ENCODE measurements at regions not wholly inside any gene's neighbourhood (a gene's known extent, or its start where the extent isn't known, plus 50 kb on each side); places are given as distances from the start of the nearest gene placed in this dataset.

DNA sequence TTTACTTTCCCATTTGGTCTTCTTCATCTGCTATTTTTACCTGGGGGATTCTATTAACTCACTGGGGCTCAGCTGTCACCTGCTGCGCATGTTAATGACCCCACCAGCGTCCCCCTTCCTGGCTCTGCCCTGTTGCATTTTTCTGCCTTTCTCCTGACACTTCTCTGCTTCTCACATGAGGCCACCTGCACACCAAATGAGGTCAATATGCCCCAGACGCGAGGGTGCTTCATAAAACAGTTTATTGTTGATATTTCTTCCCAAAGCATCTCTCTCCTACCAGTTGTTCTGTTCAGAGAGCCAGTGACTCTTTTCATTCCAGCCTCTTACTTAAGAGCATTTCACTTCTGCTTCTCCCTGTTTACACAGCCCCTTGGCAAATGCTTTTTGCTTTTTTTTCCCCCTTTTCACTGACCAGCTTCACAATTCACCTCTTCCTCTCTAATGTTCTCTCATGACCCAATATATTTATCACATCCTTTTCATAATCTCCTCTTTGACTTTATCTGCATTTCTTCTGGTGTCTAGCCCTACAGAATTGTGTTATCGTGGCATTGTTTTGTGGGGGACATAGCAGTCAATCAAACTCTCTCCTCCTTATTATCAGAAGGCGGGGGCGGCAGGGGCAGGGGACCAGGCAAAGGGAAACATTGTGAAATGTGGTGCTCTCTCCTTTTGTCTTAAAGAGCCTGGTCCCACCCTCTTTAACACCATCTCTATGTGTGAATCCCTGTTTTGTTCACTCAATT lies 545.8 kb upstream of the CITED2 start:
- intact Hi-C loops (cut with micrococcal nuclease): loop anchor here (10.0 kb wide), 1 partner anchor 545 kb away; the partner anchor contains the start of gene CITED2
- Mint-ChIP-seq H3K27me3 (ENCODE audit: insufficient read depth) (peaks cover 6% of the 10 kb centered on the region), H3K4me1 (ENCODE audit: low read depth) (no peaks in the 10 kb centered on the region), H3K9me3 (no peaks in the 10 kb centered on the region), H3K27ac (no peak overlapping the region), H3K4me3 (no peak overlapping the region), H3K36me3 (ENCODE audit: low read depth) (no peaks in the 10 kb centered on the region)
- no peak for DNase-seq (ENCODE audit: low spot score)

DNA sequence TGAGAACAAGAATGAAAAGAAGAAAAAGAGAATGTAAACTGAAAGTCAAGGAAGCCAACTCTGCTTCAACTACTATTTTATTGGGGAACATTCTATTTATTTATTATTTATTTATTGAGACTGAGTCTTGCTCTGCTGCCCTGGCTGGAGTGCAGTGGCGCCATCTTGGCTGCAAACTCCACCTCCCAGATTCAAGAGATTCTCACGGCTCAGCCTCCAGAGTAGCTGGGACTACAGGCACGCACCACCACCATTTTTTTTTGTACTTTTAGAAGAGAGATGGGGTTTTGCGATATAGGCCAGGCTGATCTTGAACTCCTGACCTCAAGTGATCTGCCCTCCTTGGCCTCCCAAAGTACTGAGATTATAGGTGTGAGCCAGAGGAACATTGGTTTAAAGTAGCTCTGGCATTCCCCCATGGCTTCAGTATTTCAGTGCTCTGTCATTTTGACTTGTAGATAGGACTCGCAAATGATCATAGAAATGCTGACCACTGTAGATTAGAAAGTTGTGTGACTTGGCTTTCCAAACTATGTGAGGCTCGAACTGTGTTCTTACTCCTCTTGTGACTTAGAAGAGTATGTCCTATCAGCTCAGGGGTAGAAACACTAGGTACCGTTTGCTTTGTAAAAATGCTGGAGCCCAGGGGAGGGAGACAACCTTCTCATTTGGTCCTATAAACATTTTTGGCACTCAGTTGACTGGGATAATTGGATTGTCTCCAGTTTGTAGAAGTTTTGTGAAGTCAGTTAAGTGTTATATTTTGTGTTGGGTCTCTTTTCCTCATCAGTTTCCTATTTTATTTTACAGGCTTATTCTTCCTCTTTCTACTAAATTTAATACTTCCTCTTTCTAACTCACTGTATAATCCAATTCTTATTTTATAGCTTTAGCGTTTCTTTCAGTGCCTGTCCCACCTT lies 544.9 kb upstream of the CITED2 start:
- Mint-ChIP-seq H3K4me1 (ENCODE audit: low read depth) (no peaks in the 10 kb centered on the region), H3K27me3 (ENCODE audit: insufficient read depth) (peaks cover 4% of the 10 kb centered on the region), H3K27ac (no peak overlapping the region), H3K4me3 (no peak overlapping the region), H3K9me3 (no peaks in the 10 kb centered on the region), H3K36me3 (ENCODE audit: low read depth) (no peaks in the 10 kb centered on the region)
- intact Hi-C loops (cut with micrococcal nuclease): loop anchor here (10.0 kb wide), 1 partner anchor 545 kb away; the partner anchor contains the start of gene CITED2
- DNase-seq (ENCODE audit: low spot score): no peak

DNA sequence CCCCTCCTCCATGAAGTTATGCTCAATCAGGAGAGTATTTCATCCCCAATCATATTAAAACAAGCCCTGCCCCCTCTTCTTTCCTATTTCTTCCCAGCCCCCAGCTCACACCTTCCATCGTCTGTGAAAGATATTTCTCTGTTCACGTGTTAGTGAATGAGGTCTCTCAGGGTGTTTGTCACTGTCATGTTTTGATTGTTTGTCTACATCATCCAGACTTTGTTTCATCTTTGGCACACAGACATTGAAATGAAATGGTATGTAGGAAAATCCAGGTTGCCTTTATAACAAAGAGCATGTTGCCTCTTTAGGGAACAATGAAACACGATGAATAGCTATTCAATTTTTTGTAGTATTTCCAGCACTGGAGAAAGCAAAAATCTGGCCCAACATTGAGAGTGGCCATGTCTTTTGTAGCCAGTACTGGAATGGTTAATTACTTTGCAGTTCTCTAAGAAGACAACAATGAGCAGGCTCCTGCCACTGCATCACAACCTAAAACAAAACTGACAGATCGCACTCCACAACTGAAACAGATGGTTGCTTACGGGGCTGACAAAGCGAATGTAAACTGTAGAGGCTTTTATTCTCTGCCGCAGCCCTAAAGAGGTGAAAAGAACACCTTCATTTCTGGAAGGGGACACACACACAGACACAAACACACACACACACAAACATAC lies 543.6 kb upstream of the CITED2 start:
- intact Hi-C loops (cut with micrococcal nuclease): no loop called here
- Mint-ChIP-seq H3K4me1 (ENCODE audit: low read depth) (no peaks in the 10 kb centered on the region), H3K4me3 (no peak overlapping the region), H3K9me3 (no peaks in the 10 kb centered on the region), H3K36me3 (ENCODE audit: low read depth) (no peaks in the 10 kb centered on the region), H3K27me3 (ENCODE audit: insufficient read depth) (peaks cover 4% of the 10 kb centered on the region), H3K27ac (no peak overlapping the region)
- no peak for DNase-seq (ENCODE audit: low spot score)

DNA sequence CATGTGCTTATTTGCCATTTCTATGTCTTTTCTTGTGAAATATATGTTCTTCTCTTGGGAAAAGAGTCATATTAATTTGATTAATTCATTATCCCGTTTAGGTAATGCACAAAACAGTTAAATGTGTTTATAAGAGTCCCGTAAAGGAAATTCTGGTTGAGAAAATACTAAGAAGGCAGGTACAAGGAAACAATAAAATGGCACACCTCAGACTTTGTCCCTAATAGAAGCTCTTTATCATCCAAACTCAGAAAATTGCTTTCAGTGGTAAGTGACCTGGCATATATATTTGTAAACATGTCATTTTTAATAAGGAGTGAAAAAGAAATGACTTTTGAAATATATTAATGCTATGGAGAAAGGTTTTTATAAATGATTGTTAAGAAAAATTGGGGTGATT lies 540.5 kb upstream of the CITED2 start:
- Mint-ChIP-seq H3K4me3 (no peak overlapping the region), H3K9me3 (no peaks in the 10 kb centered on the region), H3K27ac (no peak overlapping the region), H3K27me3 (ENCODE audit: insufficient read depth) (no peaks in the 10 kb centered on the region), H3K36me3 (ENCODE audit: low read depth) (no peaks in the 10 kb centered on the region), H3K4me1 (ENCODE audit: low read depth) (no peaks in the 10 kb centered on the region)
- intact Hi-C loops (cut with micrococcal nuclease): no loop called here
- no peak for DNase-seq (ENCODE audit: low spot score)

DNA sequence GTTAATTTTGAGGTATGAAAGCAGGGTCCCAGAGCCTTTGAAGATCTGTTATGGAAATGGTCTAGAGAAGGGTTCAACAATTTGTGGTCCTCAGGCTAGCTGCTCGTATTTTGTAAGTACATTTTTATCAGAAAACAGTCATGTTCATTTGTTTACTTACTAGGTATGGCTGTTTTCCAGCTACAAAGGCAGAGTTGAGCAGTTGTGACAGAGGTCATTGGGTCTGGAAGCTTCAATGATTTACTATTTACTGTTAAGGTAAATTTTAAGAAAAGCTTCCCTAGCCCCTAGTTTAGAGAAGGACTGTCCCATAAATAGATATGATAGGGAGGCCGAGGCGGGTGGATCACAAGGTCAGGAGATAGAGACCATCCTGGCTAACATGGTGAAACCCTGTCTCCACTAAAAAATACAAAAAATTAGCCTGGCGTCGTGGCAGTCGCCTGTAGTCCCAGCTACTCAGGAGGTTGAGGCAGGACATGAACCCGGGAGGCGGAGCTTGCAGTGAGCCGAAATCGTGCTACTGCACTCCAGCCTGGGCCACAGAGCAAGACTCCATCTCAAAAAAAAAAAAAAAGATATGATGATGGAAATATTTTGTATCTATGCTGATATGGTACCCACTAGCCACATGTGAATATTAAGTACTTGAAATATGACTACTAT lies 538.4 kb upstream of the CITED2 start:
- no peaks in the 10 kb centered on the region for H3K36me3 Mint-ChIP-seq (ENCODE audit: low read depth)
- H3K4me3 Mint-ChIP-seq: no peak overlapping the region
- H3K27me3 Mint-ChIP-seq (ENCODE audit: insufficient read depth): no peaks in the 10 kb centered on the region
- H3K4me1 Mint-ChIP-seq (ENCODE audit: low read depth): no peaks in the 10 kb centered on the region
- no peak for DNase-seq (ENCODE audit: low spot score)
- no peak overlapping the region for H3K27ac Mint-ChIP-seq
- no peaks in the 10 kb centered on the region for H3K9me3 Mint-ChIP-seq
- intact Hi-C loops (cut with micrococcal nuclease): no loop called here

DNA sequence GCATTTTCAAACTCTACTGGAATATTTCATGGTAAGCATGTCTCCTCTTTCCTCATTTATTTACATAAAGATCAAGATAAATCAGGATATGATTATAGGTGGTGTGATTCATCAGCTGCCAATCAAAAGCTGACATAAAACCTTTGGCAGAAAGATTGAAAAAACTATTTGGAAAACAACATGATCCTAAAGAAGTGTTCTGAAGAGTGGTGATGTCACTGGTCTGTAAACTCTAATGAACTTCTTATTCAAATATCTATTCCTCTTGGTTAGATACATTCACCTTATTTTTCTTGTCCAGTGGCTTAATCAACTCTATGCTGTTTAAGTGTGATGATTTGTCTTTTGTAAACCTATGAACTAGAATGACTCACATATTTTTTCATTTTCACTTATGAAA lies 535.5 kb upstream of the CITED2 start:
- intact Hi-C loops (cut with micrococcal nuclease): no loop called here
- no peak overlapping the region for H3K4me3 Mint-ChIP-seq
- H3K27me3 Mint-ChIP-seq (ENCODE audit: insufficient read depth): no peaks in the 10 kb centered on the region

DNA sequence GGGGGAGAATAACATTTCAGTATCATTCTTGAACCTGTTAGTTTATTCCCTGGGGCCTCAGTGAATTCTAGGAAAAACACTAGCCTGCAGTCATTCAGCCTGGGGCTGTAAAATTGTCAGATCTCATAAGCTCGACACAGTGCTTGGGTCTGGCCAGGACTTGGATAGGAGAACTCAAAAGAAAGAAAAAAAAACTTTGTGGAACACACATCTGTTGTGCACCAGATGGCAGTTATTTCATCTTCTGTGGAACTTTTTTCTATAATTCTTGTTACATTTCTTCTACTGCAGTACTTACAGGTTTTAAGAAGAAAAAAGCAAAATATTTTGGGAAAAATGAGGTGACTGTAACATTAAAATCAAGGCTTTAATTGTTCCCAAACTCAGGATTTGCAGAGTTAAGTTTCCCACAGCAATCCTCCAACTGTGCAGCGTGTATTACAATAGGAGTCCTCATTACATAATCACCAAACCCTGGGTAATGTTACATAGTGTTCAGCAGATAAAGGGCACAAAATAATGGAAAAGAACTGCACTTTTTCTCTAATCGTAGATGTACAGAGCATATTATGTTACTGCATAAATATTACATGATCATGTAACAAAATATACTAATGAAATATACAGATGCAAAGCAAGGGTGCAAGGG lies 531.1 kb upstream of the CITED2 start:
- H3K9me3 Mint-ChIP-seq: no peaks in the 10 kb centered on the region
- no peaks in the 10 kb centered on the region for H3K27me3 Mint-ChIP-seq (ENCODE audit: insufficient read depth)
- DNase-seq (ENCODE audit: low spot score): no peak
- H3K36me3 Mint-ChIP-seq (ENCODE audit: low read depth): no peaks in the 10 kb centered on the region
- no peak overlapping the region for H3K27ac Mint-ChIP-seq
- H3K4me3 Mint-ChIP-seq: no peak overlapping the region
- intact Hi-C loops (cut with micrococcal nuclease): no loop called here
- H3K4me1 Mint-ChIP-seq (ENCODE audit: low read depth): no peaks in the 10 kb centered on the region

More for the DNA sequence above, 535.5 kb upstream of the CITED2 start:
- no peak for DNase-seq (ENCODE audit: low spot score)
- H3K4me1 Mint-ChIP-seq (ENCODE audit: low read depth): no peaks in the 10 kb centered on the region
- H3K9me3 Mint-ChIP-seq: no peaks in the 10 kb centered on the region
- H3K27ac Mint-ChIP-seq: no peak overlapping the region
- H3K36me3 Mint-ChIP-seq (ENCODE audit: low read depth): no peaks in the 10 kb centered on the region

DNA sequence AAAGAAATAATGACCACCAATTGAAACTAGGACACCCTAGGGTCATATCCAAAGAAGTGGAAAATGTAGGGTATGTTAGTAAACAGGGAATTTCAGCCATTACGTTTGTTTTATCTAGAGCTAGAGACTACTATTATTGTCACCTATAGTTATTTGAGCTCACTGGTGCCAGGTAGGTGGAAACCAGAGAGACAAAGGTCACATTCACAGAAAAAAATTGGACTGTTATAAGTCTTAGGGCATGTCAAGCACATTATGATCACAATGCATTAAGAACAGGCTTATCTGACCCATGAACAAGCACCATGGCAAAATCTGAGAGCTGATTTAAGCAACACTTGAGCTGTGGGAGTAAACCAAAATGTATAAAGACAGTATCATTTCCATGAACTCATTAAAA lies 530.1 kb upstream of the CITED2 start:
- DNase-seq (ENCODE audit: low spot score): no peak
- H3K36me3 Mint-ChIP-seq (ENCODE audit: low read depth): no peaks in the 10 kb centered on the region
- no peak overlapping the region for H3K27ac Mint-ChIP-seq
- intact Hi-C loops (cut with micrococcal nuclease): no loop called here
- no peaks in the 10 kb centered on the region for H3K9me3 Mint-ChIP-seq
- H3K4me3 Mint-ChIP-seq: no peak overlapping the region
- peaks cover under 1% of the 10 kb centered on the region for H3K27me3 Mint-ChIP-seq (ENCODE audit: insufficient read depth)
- no peaks in the 10 kb centered on the region for H3K4me1 Mint-ChIP-seq (ENCODE audit: low read depth)

DNA sequence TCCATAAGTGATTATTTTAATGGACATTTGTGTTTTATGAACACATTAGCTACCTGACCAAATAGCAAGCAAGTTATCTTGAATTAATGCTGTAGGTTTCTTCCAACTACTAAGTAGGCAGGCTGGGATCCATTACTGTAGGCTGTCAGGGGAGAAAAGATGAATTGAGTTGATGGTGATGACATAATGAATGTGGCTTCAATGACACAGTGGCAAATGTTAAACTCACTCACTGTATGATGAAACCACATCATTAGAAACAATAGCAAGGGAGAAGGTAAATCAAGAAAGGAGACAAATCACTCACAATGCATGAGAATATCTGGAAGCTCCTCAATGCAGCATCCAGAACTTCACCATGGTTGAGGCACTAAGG lies 529.7 kb upstream of the CITED2 start:
- H3K9me3 Mint-ChIP-seq: no peaks in the 10 kb centered on the region
- no peaks in the 10 kb centered on the region for H3K4me1 Mint-ChIP-seq (ENCODE audit: low read depth)
- no peak for DNase-seq (ENCODE audit: low spot score)
- no peak overlapping the region for H3K4me3 Mint-ChIP-seq
- no peaks in the 10 kb centered on the region for H3K36me3 Mint-ChIP-seq (ENCODE audit: low read depth)
- intact Hi-C loops (cut with micrococcal nuclease): no loop called here
- H3K27ac Mint-ChIP-seq: no peak overlapping the region
- H3K27me3 Mint-ChIP-seq (ENCODE audit: insufficient read depth): peaks cover 4% of the 10 kb centered on the region

DNA sequence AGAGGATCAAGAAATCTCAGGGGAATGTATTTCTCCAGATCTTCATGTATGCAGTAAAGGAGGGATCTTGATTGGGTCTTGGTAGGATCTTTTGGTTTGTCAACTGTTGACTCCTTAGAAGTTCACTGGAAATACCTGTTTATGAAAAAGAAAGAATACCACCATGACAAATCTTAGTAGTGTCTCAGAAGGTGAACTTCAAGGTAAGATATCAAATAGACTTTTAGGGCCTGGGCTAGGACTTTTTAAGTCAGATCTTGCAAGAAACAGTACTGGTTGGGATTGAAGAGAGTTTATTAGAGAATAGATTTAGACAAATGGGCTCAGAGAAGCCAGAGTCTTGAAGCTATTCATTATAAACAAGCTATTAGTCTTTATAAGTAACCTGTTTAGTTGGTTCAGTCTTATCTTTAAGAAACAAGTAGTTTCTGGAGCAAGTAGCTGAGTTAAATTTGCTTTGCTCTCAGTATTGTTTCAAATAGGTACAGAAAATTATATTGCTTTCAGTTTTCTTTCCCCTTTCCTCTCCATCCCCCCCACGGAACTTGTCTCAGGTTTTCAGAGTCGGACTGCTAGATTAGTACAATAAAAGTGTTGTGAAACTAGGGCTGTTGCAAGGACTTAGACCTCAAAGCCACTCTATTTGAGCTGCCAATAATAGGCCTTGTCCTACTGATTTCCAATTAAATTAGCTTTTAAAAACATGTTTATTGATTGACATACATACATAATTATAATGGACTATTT lies 529.1 kb upstream of the CITED2 start:
- no peak overlapping the region for H3K27ac Mint-ChIP-seq

DNA sequence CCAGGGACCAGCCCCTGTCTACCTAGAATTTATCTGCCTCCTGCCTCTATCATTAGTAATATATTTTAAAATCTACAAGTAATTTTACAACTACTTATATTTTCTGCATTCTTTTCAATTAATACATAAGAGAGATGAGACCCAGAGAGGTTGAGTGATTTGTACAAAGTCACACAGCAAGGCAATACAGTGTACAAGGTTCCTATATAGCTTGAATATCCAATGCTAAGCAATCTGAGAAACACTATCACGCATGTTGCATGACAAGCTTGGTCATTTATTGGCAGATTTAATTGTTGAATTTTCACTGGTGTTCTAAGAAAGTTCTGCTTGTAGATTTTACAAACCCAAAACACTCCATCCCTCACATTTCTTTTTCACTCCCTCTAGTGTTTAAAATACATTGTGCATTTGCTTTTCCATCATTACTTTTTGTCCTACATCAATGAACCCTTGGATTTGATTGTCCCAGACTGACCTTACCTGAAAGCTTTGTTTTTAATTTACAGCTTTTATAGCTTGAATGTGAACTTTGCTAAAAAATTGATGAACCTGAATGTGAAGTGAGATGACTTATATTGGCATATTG lies 520.9 kb upstream of the CITED2 start:
- Mint-ChIP-seq H3K27ac (no peak overlapping the region), H3K9me3 (no peaks in the 10 kb centered on the region), H3K27me3 (ENCODE audit: insufficient read depth) (peaks cover 7% of the 10 kb centered on the region), H3K4me1 (ENCODE audit: low read depth) (no peaks in the 10 kb centered on the region), H3K36me3 (ENCODE audit: low read depth) (no peaks in the 10 kb centered on the region), H3K4me3 (no peak overlapping the region)
- DNase-seq (ENCODE audit: low spot score): no peak
- intact Hi-C loops (cut with micrococcal nuclease): loop anchor here (5.0 kb wide), 1 partner anchor 523 kb away; the partner anchor contains the start of gene CITED2

More for the DNA sequence above, 529.1 kb upstream of the CITED2 start:
- no peaks in the 10 kb centered on the region for H3K9me3 Mint-ChIP-seq
- H3K4me3 Mint-ChIP-seq: no peak overlapping the region
- no peaks in the 10 kb centered on the region for H3K36me3 Mint-ChIP-seq (ENCODE audit: low read depth)
- intact Hi-C loops (cut with micrococcal nuclease): no loop called here
- no peaks in the 10 kb centered on the region for H3K4me1 Mint-ChIP-seq (ENCODE audit: low read depth)
- DNase-seq (ENCODE audit: low spot score): no peak
- H3K27me3 Mint-ChIP-seq (ENCODE audit: insufficient read depth): peaks cover 7% of the 10 kb centered on the region

Data from activated T-helper 1 cell treated with anti-CD3 and anti-CD28 coated beads, Interleukin-12 subunit alpha, Interleukin-12 subunit beta, Interleukin-2, Interleukin-4 antibody, amounts not matched to agents 30 ng/mL and 10 ng/mL and 1 ng/mL, durations not matched to agents 14 hours and 24 hours and 36 hours (primary cell).